ENCODE measurements at regions not wholly inside any gene's neighbourhood (a gene's known extent, or its start where the extent isn't known, plus 50 kb on each side); places are given as distances from the start of the nearest gene placed in this dataset.

- Histone ChIP-seq H3K36me3 (ENCODE audit: insufficient read depth, low read length) (no peaks in the 10 kb centered on the region), H3K4me3 (ENCODE audit: insufficient read depth, low read length) (no peak overlapping the region), H3K4me2 (ENCODE audit: insufficient read depth, low read length) (no peak overlapping the region), H3K27me3 (ENCODE audit: insufficient read depth, low read length) (no peaks in the 10 kb centered on the region), H3K4me1 (ENCODE audit: insufficient read depth, low read length) (no peaks in the 10 kb centered on the region), H3K27ac (ENCODE audit: low read depth, low read length) (no peak overlapping the region), H3K9me3 (ENCODE audit: low read depth, low read length) (no peaks in the 10 kb centered on the region), H4K20me1 (ENCODE audit: insufficient read depth, low read length) (no peaks in the 10 kb centered on the region), H3K79me2 (ENCODE audit: insufficient read depth, low read length) (no peaks in the 10 kb centered on the region), H2AFZ (ENCODE audit: low read length) (no peak overlapping the region)
- no peak for TF ChIP-seq CTCF (IDR thresholded peaks at IDR 0.05; ENCODE audit: extremely low read depth, low read depth, low read length)
- no peak for DNase-seq (ENCODE audit: insufficient read length, low spot score, missing footprints)
Observed at GRCh38 chr11:112748713-112749543, 212.3 kb upstream of the NCAM1 start.

GRCh38 chr11:112751329-112751728 lies 209.9 kb upstream of the NCAM1 start:
- no peak overlapping the region for H3K4me3 ChIP-seq (ENCODE audit: insufficient read depth, low read length)
- H3K27me3 ChIP-seq (ENCODE audit: insufficient read depth, low read length): no peaks in the 10 kb centered on the region
- no peaks in the 10 kb centered on the region for H3K79me2 ChIP-seq (ENCODE audit: insufficient read depth, low read length)
- H3K4me1 ChIP-seq (ENCODE audit: insufficient read depth, low read length): no peaks in the 10 kb centered on the region
- TF ChIP-seq CTCF (IDR thresholded peaks at IDR 0.05; ENCODE audit: extremely low read depth, low read depth, low read length): no peak
- no peak overlapping the region for H3K27ac ChIP-seq (ENCODE audit: low read depth, low read length)
- no peak for DNase-seq (ENCODE audit: insufficient read length, low spot score, missing footprints)
- no peak overlapping the region for H3K4me2 ChIP-seq (ENCODE audit: insufficient read depth, low read length)
- no peaks in the 10 kb centered on the region for H4K20me1 ChIP-seq (ENCODE audit: insufficient read depth, low read length)
- H2AFZ ChIP-seq (ENCODE audit: low read length): no peak overlapping the region
- H3K36me3 ChIP-seq (ENCODE audit: insufficient read depth, low read length): no peaks in the 10 kb centered on the region
- no peaks in the 10 kb centered on the region for H3K9me3 ChIP-seq (ENCODE audit: low read depth, low read length)

- no peaks in the 10 kb centered on the region for H3K36me3 ChIP-seq (ENCODE audit: insufficient read depth, low read length)
- no peak for TF ChIP-seq CTCF (IDR thresholded peaks at IDR 0.05; ENCODE audit: extremely low read depth, low read depth, low read length)
- H3K9me3 ChIP-seq (ENCODE audit: low read depth, low read length): no peaks in the 10 kb centered on the region
- no peak overlapping the region for H3K27ac ChIP-seq (ENCODE audit: low read depth, low read length)
- no peak overlapping the region for H3K4me3 ChIP-seq (ENCODE audit: insufficient read depth, low read length)
- H3K27me3 ChIP-seq (ENCODE audit: insufficient read depth, low read length): no peaks in the 10 kb centered on the region
- no peaks in the 10 kb centered on the region for H4K20me1 ChIP-seq (ENCODE audit: insufficient read depth, low read length)
- H2AFZ ChIP-seq (ENCODE audit: low read length): no peak overlapping the region
- DNase-seq (ENCODE audit: insufficient read length, low spot score, missing footprints): no peak
- no peaks in the 10 kb centered on the region for H3K4me1 ChIP-seq (ENCODE audit: insufficient read depth, low read length)
- H3K79me2 ChIP-seq (ENCODE audit: insufficient read depth, low read length): no peaks in the 10 kb centered on the region
- H3K4me2 ChIP-seq (ENCODE audit: insufficient read depth, low read length): no peak overlapping the region
Observed at GRCh38 chr11:112751772-112752171, 209.4 kb upstream of the NCAM1 start.

- no peak overlapping the region for H3K4me3 ChIP-seq (ENCODE audit: insufficient read depth, low read length)
- no peak for TF ChIP-seq CTCF (IDR thresholded peaks at IDR 0.05; ENCODE audit: extremely low read depth, low read depth, low read length)
- H3K9me3 ChIP-seq (ENCODE audit: low read depth, low read length): no peaks in the 10 kb centered on the region
- no peaks in the 10 kb centered on the region for H4K20me1 ChIP-seq (ENCODE audit: insufficient read depth, low read length)
- DNase-seq (ENCODE audit: insufficient read length, low spot score, missing footprints): no peak
- no peaks in the 10 kb centered on the region for H3K4me1 ChIP-seq (ENCODE audit: insufficient read depth, low read length)
- H3K4me2 ChIP-seq (ENCODE audit: insufficient read depth, low read length): no peak overlapping the region
- no peaks in the 10 kb centered on the region for H3K36me3 ChIP-seq (ENCODE audit: insufficient read depth, low read length)
- H3K79me2 ChIP-seq (ENCODE audit: insufficient read depth, low read length): no peaks in the 10 kb centered on the region
- H2AFZ ChIP-seq (ENCODE audit: low read length): no peak overlapping the region
- no peaks in the 10 kb centered on the region for H3K27me3 ChIP-seq (ENCODE audit: insufficient read depth, low read length)
- no peak overlapping the region for H3K27ac ChIP-seq (ENCODE audit: low read depth, low read length)
Observed at GRCh38 chr11:112752563-112752962, 208.7 kb upstream of the NCAM1 start.

All from osteoblast (primary cell).